Transverse colon (tissue), 4 donors: ENCODE measurements at regions not wholly inside any gene's neighbourhood (a gene's known extent, or its start where the extent isn't known, plus 50 kb on each side); places are given as distances from the start of the nearest gene placed in this dataset.
"Not testable (repeated sequence)": the region's sequence is repeated elsewhere in the genome, so short reads cannot be mapped to it uniquely, and the experiment has no call there.

Source experiments
- DNase-seq: peaks from one replicate; pipeline ENCODE4 v3.0.0-alpha.2; 2019
- H3K27ac ChIP-seq, 4 donors: fragments of 200-600 bp; sonication (generic); 2 replicates each; pipeline ENCODE4 v1.5.1; 2016 to 2018; ENCODE audit warnings: inconsistent platforms in 4 of 4
- H3K27me3 ChIP-seq: fragments of 200-600 bp; sonication (generic); 2 replicates; pipeline ENCODE4 v1.5.1; 2017; ENCODE audit warnings: inconsistent platforms
- H3K36me3 ChIP-seq, 4 donors: fragments of 200-600 bp; sonication (generic); 2 replicates each; pipeline ENCODE4 v1.5.1; 2017 to 2019; ENCODE audit warnings: inconsistent platforms in 4 of 4
- H3K4me1 ChIP-seq, 4 donors: fragments of 200-600 bp; sonication (generic); 2 replicates each; pipeline ENCODE4 v1.5.1; 2017 to 2020; ENCODE audit warnings: inconsistent platforms in 4 of 4
- H3K4me3 ChIP-seq, 4 donors: fragments of 200-600 bp; sonication (generic); 1 replicate in 1 of 4; 2 replicates in 3 of 4; pipeline versions ENCODE4 v1.5.1 to v1.6.1; 2017 to 2019; ENCODE audit warnings: inconsistent platforms in 4 of 4
- H3K9me3 ChIP-seq, 2 donors: fragments of 200-600 bp; sonication (generic); 2 replicates each; pipeline ENCODE4 v1.5.1; 2017 to 2019; ENCODE audit warnings: inconsistent platforms in 2 of 2
- EP300 ChIP-seq: sonication (generic); formaldehyde crosslinking; IDR thresholded peaks from one replicate; pipeline ENCODE4 v1.6.1; 2017; ENCODE audit warnings: antibody characterized with exemption, low read depth
- POLR2A ChIP-seq: fragments of 450-650 bp; IDR thresholded peaks from one replicate; pipeline ENCODE4 v1.6.1; 2016; ENCODE audit warnings: antibody characterized with exemption, mild to moderate bottlenecking, moderate library complexity
- POLR2AphosphoS5 ChIP-seq, 3 donors: sonication (generic); formaldehyde crosslinking; IDR thresholded peaks; one replicate each; pipeline ENCODE4 v1.6.1; 2016; ENCODE audit warnings: antibody characterized with exemption in 3 of 3
- WGBS, 2 donors: methylation state at CpG; one replicate each; pipeline ENCODE4 v1.1.5; 2018; ENCODE audit warnings: low coverage in 1 of 2; 5-methylcytosine and 5-hydroxymethylcytosine counted together
- in situ Hi-C, 4 donors: fragments of 200-750 bp; cut with MboI; loops; one replicate each; pipeline versions ENCODE4 v1.15.0 to v1.15.1; 2017; ENCODE audit warnings: low sequenced_read_pairs in 3 of 4, low pct_ligation_motif_present in 1 of 4, low pct_unique_long_range_greater_than_20kb in 1 of 4
- intact Hi-C: fragments of 100-400 bp; cut with DNase I; formaldehyde crosslinking; loops from one replicate; pipeline ENCODE4 v1.15.1; 2023; ENCODE audit warnings: low total_unique reads
- TF ChIP-seq, protein P1 (sequence below), 5 experiments: fragments of 200-600 bp in 3 of 5; fragments of 450-650 bp in 2 of 5; sonication (generic) in 3 of 5; IDR thresholded peaks; 1 replicate in 2 of 5; 2 replicates in 3 of 5; pipeline ENCODE4 v1.5.1; 2016 to 2017; ENCODE audit warnings: antibody characterized with exemption in 5 of 5, inconsistent platforms in 3 of 5, mild to moderate bottlenecking in 2 of 5, moderate library complexity in 1 of 5

DNA sequence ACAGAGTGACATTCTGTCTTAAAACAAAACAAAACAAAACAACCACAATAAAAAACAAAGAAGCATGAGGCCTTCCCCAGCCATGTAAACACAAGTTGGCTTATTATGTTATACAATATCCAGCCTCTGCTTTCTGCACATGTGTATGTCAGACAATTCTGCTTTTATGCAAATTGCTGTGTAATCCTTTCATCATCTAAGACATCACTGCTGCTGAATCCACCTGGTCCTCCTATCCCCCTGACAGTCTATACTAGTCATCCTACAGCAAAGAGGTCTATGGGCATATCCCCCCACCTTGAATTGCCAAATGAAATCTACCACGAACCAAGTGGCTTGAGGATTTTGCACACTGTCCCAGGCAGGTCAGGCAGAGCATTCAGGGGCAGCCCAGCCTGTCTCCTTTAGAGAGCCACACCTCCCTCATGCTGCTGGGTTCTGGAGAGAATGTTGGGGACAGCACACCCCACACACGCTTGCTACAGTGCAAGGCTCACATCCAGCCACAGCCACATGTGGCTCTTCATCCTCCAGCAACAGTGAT, 339.6 kb upstream of the CDH5 start:
- in situ Hi-C loops, result no loop called here
- Histone ChIP-seq H3K36me3 (no peaks in the 10 kb centered on the region), H3K27ac (no peak overlapping the region), H3K9me3 (no peaks in the 10 kb centered on the region), H3K27me3 (no peaks in the 10 kb centered on the region), H3K4me1 (no peaks in the 10 kb centered on the region), H3K4me3 (no peak overlapping the region)
- intact Hi-C loops, result no loop called here
- TF ChIP-seq, protein P1, sequence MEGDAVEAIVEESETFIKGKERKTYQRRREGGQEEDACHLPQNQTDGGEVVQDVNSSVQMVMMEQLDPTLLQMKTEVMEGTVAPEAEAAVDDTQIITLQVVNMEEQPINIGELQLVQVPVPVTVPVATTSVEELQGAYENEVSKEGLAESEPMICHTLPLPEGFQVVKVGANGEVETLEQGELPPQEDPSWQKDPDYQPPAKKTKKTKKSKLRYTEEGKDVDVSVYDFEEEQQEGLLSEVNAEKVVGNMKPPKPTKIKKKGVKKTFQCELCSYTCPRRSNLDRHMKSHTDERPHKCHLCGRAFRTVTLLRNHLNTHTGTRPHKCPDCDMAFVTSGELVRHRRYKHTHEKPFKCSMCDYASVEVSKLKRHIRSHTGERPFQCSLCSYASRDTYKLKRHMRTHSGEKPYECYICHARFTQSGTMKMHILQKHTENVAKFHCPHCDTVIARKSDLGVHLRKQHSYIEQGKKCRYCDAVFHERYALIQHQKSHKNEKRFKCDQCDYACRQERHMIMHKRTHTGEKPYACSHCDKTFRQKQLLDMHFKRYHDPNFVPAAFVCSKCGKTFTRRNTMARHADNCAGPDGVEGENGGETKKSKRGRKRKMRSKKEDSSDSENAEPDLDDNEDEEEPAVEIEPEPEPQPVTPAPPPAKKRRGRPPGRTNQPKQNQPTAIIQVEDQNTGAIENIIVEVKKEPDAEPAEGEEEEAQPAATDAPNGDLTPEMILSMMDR (IDR thresholded peaks at IDR 0.05), result no peak
- DNase-seq, result no peak
- 40 to 80% methylated on average over 1 to 2 of the region's 2 CpGs for WGBS, 2 donors

DNA sequence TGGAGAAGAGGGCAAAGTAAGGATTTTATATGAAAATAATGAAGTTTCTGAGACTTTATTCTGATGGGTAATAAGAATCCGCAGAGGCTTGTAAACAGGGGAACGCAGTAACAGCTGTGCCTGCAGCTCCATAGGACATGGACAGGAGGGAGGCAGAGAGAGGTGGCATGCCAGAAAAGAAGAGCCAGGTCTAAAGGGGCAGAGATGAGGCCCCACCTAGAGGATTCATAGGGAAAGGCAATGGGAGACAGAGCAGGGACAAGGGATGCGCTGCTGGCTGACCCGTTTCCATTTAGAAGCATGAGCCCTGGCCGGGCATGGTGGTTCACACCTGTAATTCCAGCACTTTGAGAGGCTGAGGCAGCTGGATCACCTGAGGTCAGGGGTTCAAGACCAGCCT, 340.3 kb upstream of the CDH5 start:
- intact Hi-C loops, result no loop called here
- in situ Hi-C loops, result no loop called here
- DNase-seq, result no peak

DNA sequence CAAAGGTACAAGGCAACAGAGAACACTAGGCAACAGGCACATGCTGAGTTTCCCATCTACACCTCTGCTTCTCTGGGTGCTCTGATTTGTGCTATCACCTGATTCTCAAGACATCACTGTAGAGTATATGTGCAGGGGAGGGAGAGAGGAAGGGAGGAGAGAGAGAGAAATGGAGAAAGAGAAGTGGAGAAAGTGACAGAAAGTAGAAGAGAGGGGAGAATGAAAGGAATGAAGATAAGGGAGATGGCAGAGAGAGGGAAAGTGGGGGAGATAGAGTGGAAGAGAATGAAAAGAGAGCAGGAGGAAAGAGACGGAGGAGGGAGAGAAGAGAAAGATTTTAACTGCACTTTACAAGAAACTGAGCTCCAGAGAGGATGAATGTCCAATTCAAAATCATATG, 340.7 kb upstream of the CDH5 start:
- TF ChIP-seq EP300, result no peak
- TF ChIP-seq POLR2A, result no peak
- TF ChIP-seq, protein P1 (IDR thresholded peaks at IDR 0.05), result no peak
- no peak for TF ChIP-seq POLR2AphosphoS5 (IDR thresholded peaks at IDR 0.05)
- in situ Hi-C loops, result no loop called here

More for the DNA sequence above, 340.3 kb upstream of the CDH5 start:
- 71 to 83% methylated on average over 4 to 5 of the region's 5 CpGs for WGBS, 2 donors
- Histone ChIP-seq H3K4me1 (no peaks in the 10 kb centered on the region), H3K27ac (no peak overlapping the region), H3K27me3 (no peaks in the 10 kb centered on the region), H3K4me3 (no peak overlapping the region), H3K36me3 (no peaks in the 10 kb centered on the region), H3K9me3 (no peaks in the 10 kb centered on the region)
- TF ChIP-seq EP300 (no peak), POLR2A (no peak), POLR2AphosphoS5 (IDR thresholded peaks at IDR 0.05) (no peak)
- TF ChIP-seq, protein P1 (IDR thresholded peaks at IDR 0.05), result no peak

DNA sequence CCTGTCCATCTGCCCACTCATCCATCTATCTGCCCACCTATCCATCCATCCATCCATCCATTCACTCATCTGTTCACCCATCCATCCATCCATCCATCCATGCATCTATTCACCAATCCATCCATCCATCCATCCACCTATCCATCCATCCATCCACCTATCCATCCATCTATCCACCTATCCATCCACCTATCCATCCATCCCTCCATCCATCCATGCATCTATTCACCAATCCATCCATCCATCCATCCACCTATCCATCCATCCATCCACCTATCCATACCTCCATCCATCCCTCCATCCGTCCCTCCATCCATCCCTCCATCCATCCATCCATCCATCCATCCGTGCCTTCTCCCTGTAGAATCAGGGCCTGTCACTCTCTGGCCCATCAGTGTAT, 341.9 kb upstream of the CDH5 start:
- H3K9me3 ChIP-seq, intact Hi-C loops, H3K27ac ChIP-seq, H3K4me3 ChIP-seq, H3K36me3 ChIP-seq, DNase-seq, in situ Hi-C loops, H3K4me1 ChIP-seq, H3K27me3 ChIP-seq: not testable (repeated sequence)
- WGBS, 2 donors, result 80% methylated on average over 2 of the region's 2 CpGs; no CpG with 5 or more reads in 1 of the 2 donors

More for the DNA sequence above, 340.7 kb upstream of the CDH5 start:
- no peak for DNase-seq
- H3K27ac ChIP-seq, result no peak overlapping the region
- H3K4me1 ChIP-seq, result no peaks in the 10 kb centered on the region
- intact Hi-C loops, result no loop called here
- no peaks in the 10 kb centered on the region for H3K9me3 ChIP-seq
- no peak overlapping the region for H3K4me3 ChIP-seq
- H3K27me3 ChIP-seq, result no peaks in the 10 kb centered on the region
- H3K36me3 ChIP-seq, result no peaks in the 10 kb centered on the region
- WGBS, 2 donors, result 0% methylated on average over 1 of the region's 1 CpG

DNA sequence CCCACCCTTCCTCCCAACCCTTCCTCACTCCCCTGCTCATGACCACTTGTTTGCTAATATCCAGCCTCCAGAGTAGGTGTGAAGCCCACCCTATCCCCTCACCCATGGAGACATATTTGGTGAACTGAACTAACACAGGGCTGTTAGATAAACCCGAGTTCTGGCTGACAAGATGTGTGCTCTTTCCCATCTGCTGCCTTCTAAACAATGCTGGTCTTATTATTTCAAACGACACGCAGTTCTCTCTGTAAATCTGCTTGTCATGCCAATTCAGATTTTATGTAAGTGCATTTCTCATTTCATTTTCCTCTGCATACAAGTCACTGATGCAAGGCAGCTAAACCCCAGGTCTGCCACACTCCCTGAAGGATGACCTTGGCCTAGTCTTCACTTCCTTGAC, 343.0 kb upstream of the CDH5 start:
- intact Hi-C loops, result no loop called here
- WGBS, 2 donors, result 75 to 80% methylated on average over 1 to 3 of the region's 3 CpGs
- no peaks in the 10 kb centered on the region for H3K27me3 ChIP-seq
- H3K27ac ChIP-seq, result no peak overlapping the region
- no peaks in the 10 kb centered on the region for H3K36me3 ChIP-seq
- in situ Hi-C loops, result no loop called here
- no peaks in the 10 kb centered on the region for H3K4me1 ChIP-seq
- no peak for DNase-seq
- TF ChIP-seq POLR2A (no peak), EP300 (no peak), POLR2AphosphoS5 (IDR thresholded peaks at IDR 0.05) (no peak)
- TF ChIP-seq, protein P1 (IDR thresholded peaks at IDR 0.05), result no peak
- no peaks in the 10 kb centered on the region for H3K9me3 ChIP-seq
- no peak overlapping the region for H3K4me3 ChIP-seq
